ENCODE measurements at regions not wholly inside any gene's neighbourhood (a gene's known extent, or its start where the extent isn't known, plus 50 kb on each side); places are given as distances from the start of the nearest gene placed in this dataset.

- DNase-seq: no peak
Measured at GRCh38 chr6:93822434-93823265, 403.3 kb upstream of the EPHA7 start.

GRCh38 chr6:93821953-93822352 is 402.6 kb upstream of the EPHA7 start:
- no peak for DNase-seq

GRCh38 chr6:93820465-93821082 is 401.2 kb upstream of the EPHA7 start:
- no peak for DNase-seq

GRCh38 chr6:93819189-93819588 is 399.8 kb upstream of the EPHA7 start:
- no peak for DNase-seq

- no peak for DNase-seq
Measured at GRCh38 chr6:93817937-93818336, 398.6 kb upstream of the EPHA7 start.

- no peak for DNase-seq
Measured at GRCh38 chr6:93806409-93807270, 387.3 kb upstream of the EPHA7 start.

- DNase-seq: no peak
Measured at GRCh38 chr6:93801101-93801847, 381.9 kb upstream of the EPHA7 start.

GRCh38 chr6:93799226-93799625 is 379.9 kb upstream of the EPHA7 start:
- DNase-seq: no peak

GRCh38 chr6:93794166-93794565 is 374.8 kb upstream of the EPHA7 start:
- DNase-seq: no peak

- no peak for DNase-seq
Measured at GRCh38 chr6:93792746-93793145, 373.4 kb upstream of the EPHA7 start.

- no peak for DNase-seq
Measured at GRCh38 chr6:93790981-93791380, 371.6 kb upstream of the EPHA7 start.

- no peak for DNase-seq
Measured at GRCh38 chr6:93789532-93789931, 370.2 kb upstream of the EPHA7 start.

- no peak for DNase-seq
Measured at GRCh38 chr6:93787841-93788240, 368.5 kb upstream of the EPHA7 start.

GRCh38 chr6:93786474-93787330 is 367.3 kb upstream of the EPHA7 start:
- no peak for DNase-seq

- no peak for DNase-seq
Measured at GRCh38 chr6:93785694-93786030, 366.3 kb upstream of the EPHA7 start.

- DNase-seq: no peak
Measured at GRCh38 chr6:93784794-93785693, 365.7 kb upstream of the EPHA7 start.

- DNase-seq: no peak
Measured at GRCh38 chr6:93779086-93779841, 359.9 kb upstream of the EPHA7 start.

- no peak for DNase-seq
Measured at GRCh38 chr6:93759190-93759589, 339.8 kb upstream of the EPHA7 start.

- no peak for DNase-seq
Measured at GRCh38 chr6:93751969-93752368, 332.6 kb upstream of the EPHA7 start.

GRCh38 chr6:93749930-93750329 is 330.6 kb upstream of the EPHA7 start:
- DNase-seq: no peak
